IMR-90 (cell line): ENCODE measurements at regions not wholly inside any gene's neighbourhood (a gene's known extent, or its start where the extent isn't known, plus 50 kb on each side); places are given as distances from the start of the nearest gene placed in this dataset.

Experiments used
- ATAC-seq: fragments of 200-7000 bp; cut with Tn5 transposase; 2 replicates; pipeline ENCODE4 v1.9.1; 2020; ENCODE audit warnings: low read depth, mild to moderate bottlenecking, moderate library complexity
- BruUV-seq: library from RNA; stranded (reverse); fragments of 400-500 nt; replicated peaks from 2 replicates; lab custom pipeline; 2021; lab: Mats Ljungman, UMichigan
- CTCF ChIA-PET: fragments of 300-600 bp; formaldehyde crosslinking; extraction: SDS; loops from one replicate; lab custom pipeline; 2021; ENCODE audit warnings: antibody characterized with exemption; lab: Yijun Ruan, JAX
- POLR2A ChIA-PET: fragments of 300-600 bp; sonication (Branson Sonifier 250); formaldehyde crosslinking; loops from one replicate; lab custom pipeline; 2022; ENCODE audit warnings: antibody characterized with exemption; ENCODE audit not compliant: unreplicated experiment; lab: Charles Lee
- DNase-seq: peaks from one replicate; pipeline ENCODE4 v3.0.0; 2013
- H2AFZ ChIP-seq: replicated peaks from 2 replicates; pipeline ENCODE3; 2013; ENCODE audit warnings: low read length, mild to moderate bottlenecking; ENCODE audit not compliant: poor library complexity
- H2AK5ac ChIP-seq: 2 replicates; pipeline ENCODE4 v1.6.1; 2013; ENCODE audit warnings: low read depth, low read length, inconsistent platforms
- H2AK9ac ChIP-seq: replicated peaks from 2 replicates; pipeline ENCODE3; 2013; ENCODE audit warnings: mild to moderate bottlenecking, low read depth, low read length, moderate library complexity; ENCODE audit not compliant: poor library complexity
- H2BK120ac ChIP-seq: 2 replicates; pipeline ENCODE4 v1.6.1; 2013; ENCODE audit warnings: low read depth, low read length, inconsistent platforms
- H2BK15ac ChIP-seq: 3 replicates; pipeline ENCODE4 v1.6.1; 2013; ENCODE audit warnings: low read depth, low read length, inconsistent platforms
- H2BK20ac ChIP-seq: 2 replicates; pipeline ENCODE4 v1.6.1; 2013; ENCODE audit warnings: low read depth, mild to moderate bottlenecking, inconsistent platforms, low read length, moderate library complexity
- H2BK5ac ChIP-seq: 2 replicates; pipeline ENCODE4 v1.6.1; 2013; ENCODE audit warnings: mild to moderate bottlenecking, low read depth, low read length, inconsistent platforms; ENCODE audit not compliant: poor library complexity, severe bottlenecking
- H3K14ac ChIP-seq: replicated peaks from 2 replicates; pipeline ENCODE4 v1.6.1; 2013; ENCODE audit warnings: low read depth, low read length, inconsistent platforms
- H3K18ac ChIP-seq: 2 replicates; pipeline ENCODE4 v1.6.1; 2013; ENCODE audit warnings: low read depth, low read length, control low read depth
- H3K23ac ChIP-seq: 2 replicates; pipeline ENCODE4 v1.6.1; 2013; ENCODE audit warnings: low read depth, low read length, inconsistent platforms
- H3K27ac ChIP-seq: 2 replicates; pipeline ENCODE4 v1.5.1; 2013; ENCODE audit warnings: mild to moderate bottlenecking, control low read depth, low read length; ENCODE audit not compliant: insufficient read depth
- H3K27me3 ChIP-seq: 2 replicates; pipeline ENCODE4 v1.6.1; 2013; ENCODE audit warnings: low read length; ENCODE audit not compliant: control insufficient read depth, insufficient read depth
- H3K36me3 ChIP-seq: 2 replicates; pipeline ENCODE4 v1.6.1; 2013; ENCODE audit warnings: low read length, mixed read lengths; ENCODE audit not compliant: control insufficient read depth, insufficient read depth
- H3K4ac ChIP-seq: 2 replicates; pipeline ENCODE4 v1.6.1; 2013; ENCODE audit warnings: low read depth, low read length, inconsistent platforms
- H3K4me1 ChIP-seq: 2 replicates; pipeline ENCODE4 v1.6.1; 2013; ENCODE audit warnings: low read length, mixed read lengths; ENCODE audit not compliant: control insufficient read depth, insufficient read depth
- H3K4me2 ChIP-seq: 2 replicates; pipeline ENCODE4 v1.6.1; 2013; ENCODE audit warnings: low read depth, mild to moderate bottlenecking, control low read depth, low read length, moderate library complexity
- H3K4me3 ChIP-seq: 2 replicates; pipeline ENCODE4 v1.5.1; 2013; ENCODE audit warnings: low read depth, mild to moderate bottlenecking, control low read depth, low read length, moderate library complexity; ENCODE audit not compliant: insufficient read depth
- H3K56ac ChIP-seq: 2 replicates; pipeline ENCODE4 v1.6.1; 2013; ENCODE audit warnings: low read length, inconsistent platforms; ENCODE audit not compliant: insufficient read depth; ENCODE audit errors: extremely low read depth
- H3K79me1 ChIP-seq, 2 experiments: 2 replicates each; pipeline ENCODE4 v1.6.1; 2013; ENCODE audit warnings: low read length in 2 of 2, inconsistent platforms in 1 of 2, low read depth in 1 of 2
- H3K9ac ChIP-seq: 2 replicates; pipeline ENCODE4 v1.6.1; 2013; ENCODE audit warnings: low read depth, low read length, control low read depth
- H3K9me1 ChIP-seq: 2 replicates; pipeline ENCODE4 v1.6.1; 2013; ENCODE audit warnings: low read length, inconsistent platforms; ENCODE audit not compliant: insufficient read depth
- H3K9me3 ChIP-seq: 2 replicates; pipeline ENCODE4 v1.6.1; 2013; ENCODE audit warnings: low read length; ENCODE audit not compliant: control insufficient read depth, insufficient read depth
- H4K20me1 ChIP-seq: 2 replicates; pipeline ENCODE4 v1.6.1; 2013; ENCODE audit warnings: low read length, inconsistent platforms; ENCODE audit not compliant: insufficient read depth
- H4K5ac ChIP-seq: 2 replicates; pipeline ENCODE4 v1.6.1; 2013; ENCODE audit warnings: mild to moderate bottlenecking, low read depth, low read length, control low read depth
- H4K8ac ChIP-seq, 2 experiments: 2 replicates each; pipeline ENCODE4 v1.6.1; 2013; ENCODE audit warnings: low read depth in 2 of 2, low read length in 2 of 2, control low read depth in 1 of 2, inconsistent platforms in 1 of 2
- H4K91ac ChIP-seq: 2 replicates; pipeline ENCODE4 v1.6.1; 2013; ENCODE audit warnings: low read depth, low read length, inconsistent platforms; ENCODE audit not compliant: insufficient read depth
- BHLHE40 ChIP-seq: fragments of 150-350 bp; IDR thresholded peaks from 2 replicates; pipeline ENCODE4 v1.6.1; 2016; ENCODE audit warnings: mild to moderate bottlenecking, low read depth, low read length
- CEBPB ChIP-seq: IDR thresholded peaks from 2 replicates; pipeline ENCODE4 v1.6.1; 2012; ENCODE audit warnings: low read depth, low read length, improper control_type of control experiment
- CHD1 ChIP-seq: IDR thresholded peaks from 2 replicates; pipeline ENCODE4 v1.6.1; 2012; ENCODE audit warnings: low read depth, low read length, improper control_type of control experiment
- FOS ChIP-seq: fragments of 150-350 bp; IDR thresholded peaks from 2 replicates; pipeline ENCODE4 v1.6.1; 2016; ENCODE audit warnings: low read depth, low read length
- MAFK ChIP-seq: IDR thresholded peaks from 2 replicates; pipeline ENCODE4 v1.6.1; 2012; ENCODE audit warnings: low read depth, low read length, improper control_type of control experiment
- MAZ ChIP-seq: IDR thresholded peaks from 2 replicates; pipeline ENCODE4 v1.6.1; 2012; ENCODE audit warnings: low read depth, mild to moderate bottlenecking, low read length, improper control_type of control experiment, moderate library complexity, borderline replicate concordance
- MXI1 ChIP-seq: IDR thresholded peaks from 2 replicates; pipeline ENCODE4 v1.6.1; 2012; ENCODE audit warnings: low read depth, mild to moderate bottlenecking, low read length, moderate library complexity, borderline replicate concordance
- NFE2L2 ChIP-seq: fragments of 150-350 bp; IDR thresholded peaks from 2 replicates; pipeline ENCODE4 v1.6.1; 2016; ENCODE audit warnings: low read depth, mild to moderate bottlenecking, low read length
- POLR2A ChIP-seq: IDR thresholded peaks from 2 replicates; pipeline ENCODE4 v1.6.1; 2012; ENCODE audit warnings: mild to moderate bottlenecking, low read depth, low read length
- RAD21 ChIP-seq: IDR thresholded peaks from 2 replicates; pipeline ENCODE4 v1.6.1; 2012; ENCODE audit warnings: low read length, improper control_type of control experiment
- RCOR1 ChIP-seq: IDR thresholded peaks from 2 replicates; pipeline ENCODE4 v1.6.1; 2012; ENCODE audit warnings: mild to moderate bottlenecking, low read length, improper control_type of control experiment; ENCODE audit not compliant: insufficient replicate concordance
- RFX5 ChIP-seq: IDR thresholded peaks from 2 replicates; pipeline ENCODE4 v1.8.0; 2012; ENCODE audit warnings: low read depth, mild to moderate bottlenecking, low read length, moderate library complexity
- SMC3 ChIP-seq: fragments of 150-350 bp; IDR thresholded peaks from 2 replicates; pipeline ENCODE4 v1.6.1; 2016; ENCODE audit warnings: low read depth, mild to moderate bottlenecking, antibody characterized with exemption, low read length, moderate library complexity
- WGBS, 2 experiments: methylation state at CpG; one replicate each; pipeline versions ENCODE4 v1.1.5 to v1.1.7; 2013; ENCODE audit warnings: missing lambda C conversion rate in 2 of 2; ENCODE audit not compliant: insufficient read length in 1 of 2; ENCODE audit errors: extremely low coverage in 2 of 2; 5-methylcytosine and 5-hydroxymethylcytosine counted together
- dilution Hi-C: fragments of 300-500 bp; cut with HindIII; formaldehyde crosslinking; loops from one replicate; pipeline ENCODE4 v1.14.3; 2018; ENCODE audit warnings: low sequenced_read_pairs; ENCODE audit not compliant: unreplicated experiment
- in situ Hi-C: fragments of 300-500 bp; cut with MboI; formaldehyde crosslinking; loops from 3 replicates; pipeline ENCODE4 v1.14.3; 2019; ENCODE audit warnings: low sequenced_read_pairs, inconsistent platforms, mixed read lengths
- intact Hi-C: fragments of 100-400 bp; cut with micrococcal nuclease; formaldehyde crosslinking; loops from 2 replicates; pipeline ENCODE4 v1.10.0; 2022
- TF ChIP-seq, protein P1 (sequence below): fragments of 150-350 bp; IDR thresholded peaks from 2 replicates; pipeline ENCODE4 v1.6.1; 2017; ENCODE audit warnings: mild to moderate bottlenecking, antibody characterized with exemption, low read length, low read depth
- TF ChIP-seq, protein P2 (sequence below): conservative IDR thresholded peaks from 2 replicates; pipeline ENCODE4 v1.5.1; 2012; ENCODE audit warnings: mild to moderate bottlenecking, low read depth, low read length, improper control_type of control experiment
- TF ChIP-seq, protein P3 (sequence below): fragments of 150-350 bp; IDR thresholded peaks from 2 replicates; pipeline ENCODE4 v1.6.1; 2016; ENCODE audit warnings: low read depth, mild to moderate bottlenecking, low read length, moderate library complexity, borderline replicate concordance

DNA sequence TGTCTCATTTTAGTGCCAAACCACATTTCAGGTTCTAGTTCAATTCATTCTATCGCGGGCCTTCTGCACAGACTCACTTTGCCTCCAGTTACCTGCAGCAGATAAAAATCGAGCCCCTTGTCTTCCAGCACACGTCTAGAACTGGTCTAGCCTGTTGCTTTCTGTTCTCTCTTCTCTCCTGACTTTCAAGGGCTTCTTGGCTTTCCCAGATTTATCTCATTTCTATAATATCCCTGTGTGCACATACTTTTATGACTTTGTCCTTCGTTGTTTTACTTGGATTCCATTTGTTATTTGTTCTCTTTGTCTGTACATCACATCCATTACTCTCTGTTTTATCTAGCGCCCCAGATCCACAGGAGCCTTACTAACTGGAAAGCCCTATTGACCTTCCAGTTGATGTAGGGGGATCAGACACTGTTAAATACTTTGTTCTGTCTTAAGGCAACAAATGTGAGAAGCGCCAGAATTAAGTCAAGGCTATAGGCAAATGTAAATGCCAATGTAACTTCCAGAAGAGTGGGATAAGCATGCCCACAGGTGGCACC, 284.5 kb upstream of the ADGRL4 start:
- Histone ChIP-seq H2AFZ (no peak overlapping the region), H2BK5ac (no peak overlapping the region), H4K91ac (no peak overlapping the region), H3K4me2 (no peak overlapping the region), H3K4me3 (no peak overlapping the region), H3K79me1 (no peaks in the 10 kb centered on the region), H2BK15ac (no peak overlapping the region), H3K9me3 (no peaks in the 10 kb centered on the region), H3K56ac (no peak overlapping the region), H3K4ac (no peak overlapping the region), H2AK9ac (no peak overlapping the region), H4K5ac (no peak overlapping the region), H3K23ac (no peak overlapping the region), H2AK5ac (no peak overlapping the region), H3K9me1 (no peaks in the 10 kb centered on the region), H2BK20ac (no peak overlapping the region), H3K4me1 (no peaks in the 10 kb centered on the region), H3K14ac (no peak overlapping the region), H3K9ac (no peak overlapping the region), H3K27me3 (no peaks in the 10 kb centered on the region), H4K20me1 (no peaks in the 10 kb centered on the region), H3K27ac (no peak overlapping the region), H3K36me3 (no peaks in the 10 kb centered on the region), H2BK120ac (no peak overlapping the region), H3K18ac (no peak overlapping the region), H4K8ac (no peak overlapping the region)
- 90% methylated on average over 3 of the region's 7 CpGs; no CpG with 5 or more reads in 1 of the 2 experiments for WGBS, 2 experiments
- no peak for DNase-seq
- dilution Hi-C loops = no loop called here
- no peak for ATAC-seq
- POLR2A ChIA-PET = no interaction called here
- intact Hi-C loops = no loop called here
- no TSS peak for BruUV-seq
- TF ChIP-seq MAFK (no peak), POLR2A (no peak), FOS (no peak), RCOR1 (no peak), MXI1 (no peak), NFE2L2 (no peak), RAD21 (no peak), BHLHE40 (no peak), SMC3 (no peak), CHD1 (no peak), CEBPB (no peak), RFX5 (no peak), MAZ (no peak)
- TF ChIP-seq, protein P1, sequence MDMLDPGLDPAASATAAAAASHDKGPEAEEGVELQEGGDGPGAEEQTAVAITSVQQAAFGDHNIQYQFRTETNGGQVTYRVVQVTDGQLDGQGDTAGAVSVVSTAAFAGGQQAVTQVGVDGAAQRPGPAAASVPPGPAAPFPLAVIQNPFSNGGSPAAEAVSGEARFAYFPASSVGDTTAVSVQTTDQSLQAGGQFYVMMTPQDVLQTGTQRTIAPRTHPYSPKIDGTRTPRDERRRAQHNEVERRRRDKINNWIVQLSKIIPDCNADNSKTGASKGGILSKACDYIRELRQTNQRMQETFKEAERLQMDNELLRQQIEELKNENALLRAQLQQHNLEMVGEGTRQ = no peak
- TF ChIP-seq, protein P2, sequence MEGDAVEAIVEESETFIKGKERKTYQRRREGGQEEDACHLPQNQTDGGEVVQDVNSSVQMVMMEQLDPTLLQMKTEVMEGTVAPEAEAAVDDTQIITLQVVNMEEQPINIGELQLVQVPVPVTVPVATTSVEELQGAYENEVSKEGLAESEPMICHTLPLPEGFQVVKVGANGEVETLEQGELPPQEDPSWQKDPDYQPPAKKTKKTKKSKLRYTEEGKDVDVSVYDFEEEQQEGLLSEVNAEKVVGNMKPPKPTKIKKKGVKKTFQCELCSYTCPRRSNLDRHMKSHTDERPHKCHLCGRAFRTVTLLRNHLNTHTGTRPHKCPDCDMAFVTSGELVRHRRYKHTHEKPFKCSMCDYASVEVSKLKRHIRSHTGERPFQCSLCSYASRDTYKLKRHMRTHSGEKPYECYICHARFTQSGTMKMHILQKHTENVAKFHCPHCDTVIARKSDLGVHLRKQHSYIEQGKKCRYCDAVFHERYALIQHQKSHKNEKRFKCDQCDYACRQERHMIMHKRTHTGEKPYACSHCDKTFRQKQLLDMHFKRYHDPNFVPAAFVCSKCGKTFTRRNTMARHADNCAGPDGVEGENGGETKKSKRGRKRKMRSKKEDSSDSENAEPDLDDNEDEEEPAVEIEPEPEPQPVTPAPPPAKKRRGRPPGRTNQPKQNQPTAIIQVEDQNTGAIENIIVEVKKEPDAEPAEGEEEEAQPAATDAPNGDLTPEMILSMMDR = no peak
- TF ChIP-seq, protein P3, sequence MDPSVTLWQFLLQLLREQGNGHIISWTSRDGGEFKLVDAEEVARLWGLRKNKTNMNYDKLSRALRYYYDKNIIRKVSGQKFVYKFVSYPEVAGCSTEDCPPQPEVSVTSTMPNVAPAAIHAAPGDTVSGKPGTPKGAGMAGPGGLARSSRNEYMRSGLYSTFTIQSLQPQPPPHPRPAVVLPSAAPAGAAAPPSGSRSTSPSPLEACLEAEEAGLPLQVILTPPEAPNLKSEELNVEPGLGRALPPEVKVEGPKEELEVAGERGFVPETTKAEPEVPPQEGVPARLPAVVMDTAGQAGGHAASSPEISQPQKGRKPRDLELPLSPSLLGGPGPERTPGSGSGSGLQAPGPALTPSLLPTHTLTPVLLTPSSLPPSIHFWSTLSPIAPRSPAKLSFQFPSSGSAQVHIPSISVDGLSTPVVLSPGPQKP = no peak
- in situ Hi-C loops = no loop called here
- CTCF ChIA-PET = no interaction called here
